IMR-90 (cell line): ENCODE measurements at regions not wholly inside any gene's neighbourhood (a gene's known extent, or its start where the extent isn't known, plus 50 kb on each side); places are given as distances from the start of the nearest gene placed in this dataset.

Source experiments
- ATAC-seq: fragments of 200-7000 bp; cut with Tn5 transposase; 2 replicates; pipeline ENCODE4 v1.9.1; 2020; ENCODE audit warnings: low read depth, mild to moderate bottlenecking, moderate library complexity
- BruUV-seq: library from RNA; stranded (reverse); fragments of 400-500 nt; replicated peaks from 2 replicates; lab custom pipeline; 2021; lab: Mats Ljungman, UMichigan
- CTCF ChIA-PET: fragments of 300-600 bp; formaldehyde crosslinking; extraction: SDS; loops from one replicate; lab custom pipeline; 2021; ENCODE audit warnings: antibody characterized with exemption; lab: Yijun Ruan, JAX
- POLR2A ChIA-PET: fragments of 300-600 bp; sonication (Branson Sonifier 250); formaldehyde crosslinking; loops from one replicate; lab custom pipeline; 2022; ENCODE audit warnings: antibody characterized with exemption; ENCODE audit not compliant: unreplicated experiment; lab: Charles Lee
- DNase-seq: peaks from one replicate; pipeline ENCODE4 v3.0.0; 2013
- H2AFZ ChIP-seq: replicated peaks from 2 replicates; pipeline ENCODE3; 2013; ENCODE audit warnings: low read length, mild to moderate bottlenecking; ENCODE audit not compliant: poor library complexity
- H2AK5ac ChIP-seq: 2 replicates; pipeline ENCODE4 v1.6.1; 2013; ENCODE audit warnings: low read depth, low read length, inconsistent platforms
- H2AK9ac ChIP-seq: replicated peaks from 2 replicates; pipeline ENCODE3; 2013; ENCODE audit warnings: mild to moderate bottlenecking, low read depth, low read length, moderate library complexity; ENCODE audit not compliant: poor library complexity
- H2BK120ac ChIP-seq: 2 replicates; pipeline ENCODE4 v1.6.1; 2013; ENCODE audit warnings: low read depth, low read length, inconsistent platforms
- H2BK15ac ChIP-seq: 3 replicates; pipeline ENCODE4 v1.6.1; 2013; ENCODE audit warnings: low read depth, low read length, inconsistent platforms
- H2BK20ac ChIP-seq: 2 replicates; pipeline ENCODE4 v1.6.1; 2013; ENCODE audit warnings: low read depth, mild to moderate bottlenecking, inconsistent platforms, low read length, moderate library complexity
- H2BK5ac ChIP-seq: 2 replicates; pipeline ENCODE4 v1.6.1; 2013; ENCODE audit warnings: mild to moderate bottlenecking, low read depth, low read length, inconsistent platforms; ENCODE audit not compliant: poor library complexity, severe bottlenecking
- H3K14ac ChIP-seq: replicated peaks from 2 replicates; pipeline ENCODE4 v1.6.1; 2013; ENCODE audit warnings: low read depth, low read length, inconsistent platforms
- H3K18ac ChIP-seq: 2 replicates; pipeline ENCODE4 v1.6.1; 2013; ENCODE audit warnings: low read depth, low read length, control low read depth
- H3K23ac ChIP-seq: 2 replicates; pipeline ENCODE4 v1.6.1; 2013; ENCODE audit warnings: low read depth, low read length, inconsistent platforms
- H3K27ac ChIP-seq: 2 replicates; pipeline ENCODE4 v1.5.1; 2013; ENCODE audit warnings: mild to moderate bottlenecking, control low read depth, low read length; ENCODE audit not compliant: insufficient read depth
- H3K27me3 ChIP-seq: 2 replicates; pipeline ENCODE4 v1.6.1; 2013; ENCODE audit warnings: low read length; ENCODE audit not compliant: control insufficient read depth, insufficient read depth
- H3K36me3 ChIP-seq: 2 replicates; pipeline ENCODE4 v1.6.1; 2013; ENCODE audit warnings: low read length, mixed read lengths; ENCODE audit not compliant: control insufficient read depth, insufficient read depth
- H3K4ac ChIP-seq: 2 replicates; pipeline ENCODE4 v1.6.1; 2013; ENCODE audit warnings: low read depth, low read length, inconsistent platforms
- H3K4me1 ChIP-seq: 2 replicates; pipeline ENCODE4 v1.6.1; 2013; ENCODE audit warnings: low read length, mixed read lengths; ENCODE audit not compliant: control insufficient read depth, insufficient read depth
- H3K4me2 ChIP-seq: 2 replicates; pipeline ENCODE4 v1.6.1; 2013; ENCODE audit warnings: low read depth, mild to moderate bottlenecking, control low read depth, low read length, moderate library complexity
- H3K4me3 ChIP-seq: 2 replicates; pipeline ENCODE4 v1.5.1; 2013; ENCODE audit warnings: low read depth, mild to moderate bottlenecking, control low read depth, low read length, moderate library complexity; ENCODE audit not compliant: insufficient read depth
- H3K56ac ChIP-seq: 2 replicates; pipeline ENCODE4 v1.6.1; 2013; ENCODE audit warnings: low read length, inconsistent platforms; ENCODE audit not compliant: insufficient read depth; ENCODE audit errors: extremely low read depth
- H3K79me1 ChIP-seq, 2 experiments: 2 replicates each; pipeline ENCODE4 v1.6.1; 2013; ENCODE audit warnings: low read length in 2 of 2, inconsistent platforms in 1 of 2, low read depth in 1 of 2
- H3K9ac ChIP-seq: 2 replicates; pipeline ENCODE4 v1.6.1; 2013; ENCODE audit warnings: low read depth, low read length, control low read depth
- H3K9me1 ChIP-seq: 2 replicates; pipeline ENCODE4 v1.6.1; 2013; ENCODE audit warnings: low read length, inconsistent platforms; ENCODE audit not compliant: insufficient read depth
- H3K9me3 ChIP-seq: 2 replicates; pipeline ENCODE4 v1.6.1; 2013; ENCODE audit warnings: low read length; ENCODE audit not compliant: control insufficient read depth, insufficient read depth
- H4K20me1 ChIP-seq: 2 replicates; pipeline ENCODE4 v1.6.1; 2013; ENCODE audit warnings: low read length, inconsistent platforms; ENCODE audit not compliant: insufficient read depth
- H4K5ac ChIP-seq: 2 replicates; pipeline ENCODE4 v1.6.1; 2013; ENCODE audit warnings: mild to moderate bottlenecking, low read depth, low read length, control low read depth
- H4K8ac ChIP-seq, 2 experiments: 2 replicates each; pipeline ENCODE4 v1.6.1; 2013; ENCODE audit warnings: low read depth in 2 of 2, low read length in 2 of 2, control low read depth in 1 of 2, inconsistent platforms in 1 of 2
- H4K91ac ChIP-seq: 2 replicates; pipeline ENCODE4 v1.6.1; 2013; ENCODE audit warnings: low read depth, low read length, inconsistent platforms; ENCODE audit not compliant: insufficient read depth
- CEBPB ChIP-seq: IDR thresholded peaks from 2 replicates; pipeline ENCODE4 v1.6.1; 2012; ENCODE audit warnings: low read depth, low read length, improper control_type of control experiment
- CHD1 ChIP-seq: IDR thresholded peaks from 2 replicates; pipeline ENCODE4 v1.6.1; 2012; ENCODE audit warnings: low read depth, low read length, improper control_type of control experiment
- CTCF ChIP-seq: conservative IDR thresholded peaks from 2 replicates; pipeline ENCODE4 v1.5.1; 2012; ENCODE audit warnings: mild to moderate bottlenecking, low read depth, low read length, improper control_type of control experiment
- ELK1 ChIP-seq: fragments of 150-350 bp; IDR thresholded peaks from 2 replicates; pipeline ENCODE4 v1.6.1; 2016; ENCODE audit warnings: low read depth, mild to moderate bottlenecking, low read length, moderate library complexity, borderline replicate concordance
- RFX5 ChIP-seq: IDR thresholded peaks from 2 replicates; pipeline ENCODE4 v1.8.0; 2012; ENCODE audit warnings: low read depth, mild to moderate bottlenecking, low read length, moderate library complexity
- SMC3 ChIP-seq: fragments of 150-350 bp; IDR thresholded peaks from 2 replicates; pipeline ENCODE4 v1.6.1; 2016; ENCODE audit warnings: low read depth, mild to moderate bottlenecking, antibody characterized with exemption, low read length, moderate library complexity
- USF2 ChIP-seq: fragments of 150-350 bp; IDR thresholded peaks from 2 replicates; pipeline ENCODE4 v1.6.1; 2017; ENCODE audit warnings: mild to moderate bottlenecking, antibody characterized with exemption, low read length, low read depth
- WGBS, 2 experiments: methylation state at CpG; one replicate each; pipeline versions ENCODE4 v1.1.5 to v1.1.7; 2013; ENCODE audit warnings: missing lambda C conversion rate in 2 of 2; ENCODE audit not compliant: insufficient read length in 1 of 2; ENCODE audit errors: extremely low coverage in 2 of 2; 5-methylcytosine and 5-hydroxymethylcytosine counted together
- dilution Hi-C: fragments of 300-500 bp; cut with HindIII; formaldehyde crosslinking; loops from one replicate; pipeline ENCODE4 v1.14.3; 2018; ENCODE audit warnings: low sequenced_read_pairs; ENCODE audit not compliant: unreplicated experiment
- in situ Hi-C: fragments of 300-500 bp; cut with MboI; formaldehyde crosslinking; loops from 3 replicates; pipeline ENCODE4 v1.14.3; 2019; ENCODE audit warnings: low sequenced_read_pairs, inconsistent platforms, mixed read lengths
- intact Hi-C: fragments of 100-400 bp; cut with micrococcal nuclease; formaldehyde crosslinking; loops from 2 replicates; pipeline ENCODE4 v1.10.0; 2022

GRCh38 chr7:13188922-13189321 lies 501.5 kb downstream of the ARL4A start:
- DNase-seq (no peak), ATAC-seq (no peak)
- Histone ChIP-seq H2BK15ac (no peak overlapping the region), H2AFZ (no peak overlapping the region), H3K56ac (no peak overlapping the region), H2BK20ac (no peak overlapping the region), H4K91ac (no peak overlapping the region), H3K4me1 (no peaks in the 10 kb centered on the region), H2AK5ac (no peak overlapping the region), H4K5ac (no peak overlapping the region), H3K4me3 (no peak overlapping the region), H3K27me3 (no peaks in the 10 kb centered on the region), H4K8ac (no peak overlapping the region), H3K18ac (no peak overlapping the region), H3K79me1 (no peaks in the 10 kb centered on the region), H2AK9ac (no peak overlapping the region), H3K27ac (no peak overlapping the region), H3K36me3 (no peaks in the 10 kb centered on the region), H3K14ac (no peak overlapping the region), H3K9ac (no peak overlapping the region), H4K20me1 (no peaks in the 10 kb centered on the region), H2BK5ac (no peak overlapping the region), H2BK120ac (no peak overlapping the region), H3K9me1 (no peaks in the 10 kb centered on the region), H3K4me2 (no peak overlapping the region), H3K23ac (no peak overlapping the region), H3K4ac (no peak overlapping the region), H3K9me3 (no peaks in the 10 kb centered on the region)
- no TSS peak for BruUV-seq
- CTCF ChIA-PET: interaction anchor here (0.5 kb wide), 1 partner anchor 15 kb away, joined by 5 read pairs; no protein-coding TSS in a partner anchor
- POLR2A ChIA-PET: no interaction called here
- TF ChIP-seq USF2 (no peak), CEBPB (no peak), SMC3 (no peak), RFX5 (no peak), ELK1 (no peak), CTCF (no peak), CHD1 (no peak)
- intact Hi-C loops: no loop called here
- WGBS, 2 experiments: no CpG with 5 or more reads among the region's 1 CpG
- dilution Hi-C loops: no loop called here
- in situ Hi-C loops: no loop called here
